ENCODE measurements at regions not wholly inside any gene's neighbourhood (a gene's known extent, or its start where the extent isn't known, plus 50 kb on each side); places are given as distances from the start of the nearest gene placed in this dataset.

- TF ChIP-seq CTCF (IDR thresholded peaks at IDR 0.05; ENCODE audit: insufficient read depth, low read length), result no peak
- no peak for TF ChIP-seq REST (IDR thresholded peaks at IDR 0.05; ENCODE audit: insufficient replicate concordance, low read depth)
- TF ChIP-seq GABPA (IDR thresholded peaks at IDR 0.05; ENCODE audit: low read depth), result no peak
Observed at GRCh38 chr9:111192650-111193049, 137.4 kb downstream of the OR2K2 start.

Data from HL-60 (cell line).